A549 (cell line): ENCODE measurements at regions not wholly inside any gene's neighbourhood (a gene's known extent, or its start where the extent isn't known, plus 50 kb on each side); places are given as distances from the start of the nearest gene placed in this dataset.

Source experiments
- CBX2 ChIP-seq: fragments of 200-600 bp; sonication (generic); IDR thresholded peaks from 2 replicates; pipeline ENCODE4 v1.6.1; 2016; ENCODE audit warnings: low read depth, mild to moderate bottlenecking, borderline replicate concordance
- CTCF ChIP-seq: fragments of >200 bp; sonication (Bioruptor Twin); formaldehyde crosslinking; IDR thresholded peaks from 3 replicates; pipeline ENCODE4 v1.5.1; 2016
- EHMT2 ChIP-seq: fragments of 200-600 bp; sonication (generic); IDR thresholded peaks from 2 replicates; pipeline ENCODE4 v1.6.1; 2016; ENCODE audit warnings: antibody characterized with exemption, low read depth, mild to moderate bottlenecking, moderate library complexity
- JUN ChIP-seq, 2 experiments: fragments of >200 bp; sonication (Bioruptor Twin); formaldehyde crosslinking; IDR thresholded peaks; 2 replicates in 1 of 2; 3 replicates in 1 of 2; pipeline ENCODE4 v1.6.1; 2016 to 2017
- PBX3 ChIP-seq: IDR thresholded peaks from 2 replicates; pipeline ENCODE4 v1.6.1; 2012
- PHF8 ChIP-seq: fragments of 200-600 bp; sonication (generic); IDR thresholded peaks from 2 replicates; pipeline ENCODE4 v1.6.1; 2016; ENCODE audit warnings: low read depth, mild to moderate bottlenecking, antibody characterized with exemption, moderate library complexity, borderline replicate concordance
- POLR2A ChIP-seq: IDR thresholded peaks from 2 replicates; pipeline ENCODE4 v1.6.1; 2012; ENCODE audit warnings: mild to moderate bottlenecking, low read length
- REST ChIP-seq: fragments of 200-600 bp; sonication (generic); IDR thresholded peaks from 2 replicates; pipeline ENCODE4 v1.6.1; 2016; ENCODE audit warnings: antibody characterized with exemption, mild to moderate bottlenecking, moderate library complexity
- SMC3 ChIP-seq: fragments of >200 bp; sonication (Bioruptor Twin); formaldehyde crosslinking; IDR thresholded peaks from 3 replicates; pipeline ENCODE4 v1.6.1; 2018; ENCODE audit warnings: inconsistent platforms
- TP53 ChIP-seq: fragments of 250-450 bp; sonication (Bioruptor Pico); IDR thresholded peaks from 2 replicates; pipeline ENCODE4 v1.5.0; 2021; ENCODE audit warnings: mild to moderate bottlenecking, moderate library complexity

- TF ChIP-seq SMC3 (no peak), PHF8 (no peak), CTCF (no peak), PBX3 (no peak), TP53 (no peak), EHMT2 (no peak), POLR2A (no peak), REST (no peak), JUN (IDR thresholded peaks at IDR 0.05) (no peak), CBX2 (no peak)
Measured at GRCh38 chr9:42386477-42386876, 203.0 kb downstream of the SPATA31A6 start.
